Upper lobe of right lung (tissue), 1 donor: ENCODE measurements at regions not wholly inside any gene's neighbourhood (a gene's known extent, or its start where the extent isn't known, plus 50 kb on each side); places are given as distances from the start of the nearest gene placed in this dataset.

Source experiments
- ATAC-seq: fragments of 200-7000 bp; cut with Tn5 transposase; one replicate; pipeline ENCODE4 v1.9.1; 2020; ENCODE audit warnings: mild to moderate bottlenecking, moderate library complexity
- DNase-seq: peaks from one replicate; pipeline ENCODE4 v3.0.0-alpha.2; 2020
- H3K27ac ChIP-seq: fragments of 200-600 bp; one replicate; pipeline ENCODE4 v1.8.0; 2022
- H3K27me3 ChIP-seq: fragments of 200-600 bp; one replicate; pipeline ENCODE4 v1.8.0; 2022; ENCODE audit warnings: mild to moderate bottlenecking
- H3K36me3 ChIP-seq: fragments of 200-600 bp; one replicate; pipeline ENCODE4 v1.8.0; 2022
- H3K4me1 ChIP-seq: fragments of 200-600 bp; one replicate; pipeline ENCODE4 v1.8.0; 2022
- H3K4me3 ChIP-seq: fragments of 200-600 bp; one replicate; pipeline ENCODE4 v1.8.0; 2022; ENCODE audit warnings: mild to moderate bottlenecking
- H3K9me3 ChIP-seq: fragments of 200-600 bp; one replicate; pipeline ENCODE4 v1.8.0; 2022
- intact Hi-C: fragments of 100-400 bp; cut with DNase I; formaldehyde crosslinking; loops from one replicate; pipeline ENCODE4 v1.11.0; 2022
- TF ChIP-seq, protein P1 (sequence below): fragments of 200-600 bp; IDR thresholded peaks from one replicate; pipeline ENCODE4 v1.8.0; 2022; ENCODE audit warnings: antibody characterized with exemption
- donor health status: DM: no; HTN: yes; CAD: no; lungs with severe emphysema.

DNA sequence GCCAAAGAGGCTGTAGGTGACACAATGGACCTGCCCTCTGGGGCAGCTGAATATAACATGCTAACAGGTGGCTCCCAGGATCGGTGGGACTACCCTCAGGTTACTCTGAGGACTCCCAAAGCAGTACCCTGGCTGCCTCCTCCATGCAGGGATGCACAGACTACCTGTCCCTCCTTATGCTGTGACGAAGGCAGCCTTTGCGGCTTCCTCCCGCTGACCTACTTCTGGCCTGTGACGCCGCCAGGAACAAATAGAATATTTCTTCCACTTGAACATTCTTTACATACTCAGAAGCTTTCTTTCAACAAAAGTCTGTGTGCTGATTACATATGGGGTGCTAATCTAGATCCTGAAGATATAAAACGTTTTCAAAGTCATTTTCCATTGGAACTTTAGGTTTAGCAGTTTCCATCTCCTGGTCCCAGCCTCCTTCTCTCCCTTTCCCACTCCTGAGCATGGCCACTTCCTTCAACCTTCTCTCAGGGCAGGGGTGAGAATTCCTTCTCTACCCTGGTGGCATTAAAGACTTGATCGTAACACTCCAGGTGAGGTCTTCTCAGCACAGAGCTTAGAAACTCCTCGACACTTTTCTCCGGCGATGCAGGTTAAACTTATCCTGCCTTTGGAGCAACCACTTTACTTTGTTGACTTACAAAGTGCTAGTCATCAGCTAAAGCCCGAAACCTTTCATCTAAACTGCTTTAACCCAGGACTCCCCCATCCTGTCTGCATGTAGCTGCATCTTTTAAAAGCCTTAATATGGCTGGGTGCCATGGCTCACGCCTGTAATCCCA, 58.9 kb upstream of the STK17B start:
- Histone ChIP-seq H3K36me3 (no peaks in the 10 kb centered on the region), H3K4me3 (no peak overlapping the region), H3K27me3 (no peaks in the 10 kb centered on the region), H3K4me1 (peaks cover 41% of the 10 kb centered on the region), H3K27ac (peak overlapping the region; percentile 82), H3K9me3 (no peaks in the 10 kb centered on the region)
- DNase-seq, result peak; percentile 72
- TF ChIP-seq, protein P1, sequence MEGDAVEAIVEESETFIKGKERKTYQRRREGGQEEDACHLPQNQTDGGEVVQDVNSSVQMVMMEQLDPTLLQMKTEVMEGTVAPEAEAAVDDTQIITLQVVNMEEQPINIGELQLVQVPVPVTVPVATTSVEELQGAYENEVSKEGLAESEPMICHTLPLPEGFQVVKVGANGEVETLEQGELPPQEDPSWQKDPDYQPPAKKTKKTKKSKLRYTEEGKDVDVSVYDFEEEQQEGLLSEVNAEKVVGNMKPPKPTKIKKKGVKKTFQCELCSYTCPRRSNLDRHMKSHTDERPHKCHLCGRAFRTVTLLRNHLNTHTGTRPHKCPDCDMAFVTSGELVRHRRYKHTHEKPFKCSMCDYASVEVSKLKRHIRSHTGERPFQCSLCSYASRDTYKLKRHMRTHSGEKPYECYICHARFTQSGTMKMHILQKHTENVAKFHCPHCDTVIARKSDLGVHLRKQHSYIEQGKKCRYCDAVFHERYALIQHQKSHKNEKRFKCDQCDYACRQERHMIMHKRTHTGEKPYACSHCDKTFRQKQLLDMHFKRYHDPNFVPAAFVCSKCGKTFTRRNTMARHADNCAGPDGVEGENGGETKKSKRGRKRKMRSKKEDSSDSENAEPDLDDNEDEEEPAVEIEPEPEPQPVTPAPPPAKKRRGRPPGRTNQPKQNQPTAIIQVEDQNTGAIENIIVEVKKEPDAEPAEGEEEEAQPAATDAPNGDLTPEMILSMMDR, result no peak
- peak; percentile 76 for ATAC-seq
- intact Hi-C loops, result no loop called here

DNA sequence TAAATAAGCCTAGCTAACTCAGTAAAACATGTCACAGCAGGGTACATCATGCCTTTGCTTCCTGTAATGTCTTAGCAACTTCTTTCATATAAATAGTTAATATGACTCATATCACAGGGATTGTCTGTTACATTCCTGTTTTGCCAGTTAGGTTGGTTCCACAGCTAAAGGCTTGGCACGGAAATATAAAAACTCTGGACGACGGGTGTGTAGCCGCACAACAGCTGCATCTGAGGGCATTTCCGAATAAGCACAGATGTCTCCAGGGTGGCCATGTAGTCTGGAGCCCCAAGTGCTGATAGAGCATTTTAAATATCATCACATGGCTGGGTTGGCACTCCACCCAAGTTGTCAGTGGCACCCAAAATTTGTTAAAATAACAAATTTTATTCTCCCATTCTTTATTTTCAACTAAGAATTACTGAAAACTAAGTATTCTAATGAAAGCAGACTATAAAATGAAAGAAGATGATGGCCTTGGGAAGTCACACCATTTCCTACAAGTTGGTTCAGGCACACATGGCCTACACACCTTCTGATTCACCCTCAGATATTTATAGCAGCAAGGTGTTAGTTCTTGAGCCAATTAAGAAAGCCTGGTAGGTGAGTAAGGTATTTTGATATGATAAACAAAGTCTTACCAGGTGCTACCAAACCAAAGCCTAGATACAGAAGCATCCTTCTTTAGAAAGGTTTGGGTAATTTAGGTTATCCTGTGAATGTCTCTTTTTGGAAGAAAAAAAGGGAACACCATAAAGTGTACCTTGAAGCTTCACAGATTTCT, 61.8 kb upstream of the STK17B start:
- no peaks in the 10 kb centered on the region for H3K9me3 ChIP-seq
- ATAC-seq, result peak; percentile 71
- intact Hi-C loops, result no loop called here
- no peak for DNase-seq
- H3K36me3 ChIP-seq, result no peaks in the 10 kb centered on the region
- TF ChIP-seq, protein P1, result no peak
- H3K4me3 ChIP-seq, result no peak overlapping the region
- peaks cover 41% of the 10 kb centered on the region for H3K4me1 ChIP-seq
- no peaks in the 10 kb centered on the region for H3K27me3 ChIP-seq
- H3K27ac ChIP-seq, result peak overlapping the region; percentile 55

DNA sequence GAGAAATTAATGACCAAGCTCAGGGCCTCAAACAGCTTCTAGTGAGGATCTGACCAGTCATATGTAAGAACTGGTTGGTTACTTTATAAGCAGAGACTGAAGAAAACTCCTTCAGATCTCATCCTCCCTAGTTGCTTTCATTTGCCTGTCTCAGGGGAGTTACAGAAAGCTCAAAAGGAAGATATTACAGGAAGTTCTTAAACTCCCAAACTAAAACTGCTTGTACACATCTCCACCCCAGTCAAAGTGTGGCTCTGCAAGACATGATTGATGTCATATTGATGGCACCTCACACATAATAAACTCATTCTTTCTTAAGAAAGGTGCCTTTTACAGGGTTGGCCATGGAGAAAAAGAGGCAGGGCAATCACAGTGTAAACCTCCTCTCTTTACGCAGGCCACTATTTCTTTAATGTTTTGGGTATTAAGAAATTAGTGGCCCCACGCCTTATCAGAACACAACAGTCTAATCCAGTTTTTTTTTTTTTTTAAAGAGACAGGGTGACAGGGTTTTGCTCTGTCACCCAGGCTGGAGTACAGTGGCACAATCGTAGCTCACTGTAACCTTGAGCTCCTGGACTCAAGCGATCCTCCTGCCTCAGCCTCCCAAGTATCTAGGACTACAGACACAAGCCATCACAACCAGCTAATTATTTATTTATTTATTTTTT, 62.6 kb upstream of the STK17B start:
- Histone ChIP-seq H3K9me3 (no peaks in the 10 kb centered on the region), H3K27me3 (no peaks in the 10 kb centered on the region), H3K27ac (peak overlapping the region; percentile 55), H3K4me3 (no peak overlapping the region), H3K4me1 (peaks cover 38% of the 10 kb centered on the region), H3K36me3 (no peaks in the 10 kb centered on the region)
- no peak for ATAC-seq
- TF ChIP-seq, protein P1, result no peak
- intact Hi-C loops, result no loop called here
- no peak for DNase-seq

DNA sequence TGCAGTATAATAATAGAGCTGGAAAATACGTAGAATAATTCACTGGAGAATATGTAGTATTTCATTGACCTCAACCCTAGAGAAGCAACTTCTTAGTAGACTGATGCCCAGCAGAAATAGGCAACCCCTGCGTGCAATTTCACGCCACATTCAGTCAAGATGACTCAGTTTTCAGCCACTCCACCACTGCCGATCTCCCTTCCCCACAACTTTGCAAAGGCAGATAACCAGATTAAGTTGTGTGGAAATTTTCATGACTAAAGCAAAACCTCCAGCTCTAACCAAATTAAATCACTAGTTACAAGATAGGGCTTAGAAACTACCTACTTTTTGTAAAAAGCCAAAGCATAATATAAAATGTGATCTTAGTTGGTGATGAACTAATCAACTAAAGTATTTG, 63.3 kb upstream of the STK17B start:
- peaks cover 38% of the 10 kb centered on the region for H3K4me1 ChIP-seq
- ATAC-seq, result no peak
- no peak overlapping the region for H3K4me3 ChIP-seq
- no peak for DNase-seq
- H3K36me3 ChIP-seq, result no peaks in the 10 kb centered on the region
- intact Hi-C loops, result no loop called here
- peak overlapping the region; percentile 55 for H3K27ac ChIP-seq
- no peaks in the 10 kb centered on the region for H3K9me3 ChIP-seq
- TF ChIP-seq, protein P1, result no peak
- H3K27me3 ChIP-seq, result no peaks in the 10 kb centered on the region

DNA sequence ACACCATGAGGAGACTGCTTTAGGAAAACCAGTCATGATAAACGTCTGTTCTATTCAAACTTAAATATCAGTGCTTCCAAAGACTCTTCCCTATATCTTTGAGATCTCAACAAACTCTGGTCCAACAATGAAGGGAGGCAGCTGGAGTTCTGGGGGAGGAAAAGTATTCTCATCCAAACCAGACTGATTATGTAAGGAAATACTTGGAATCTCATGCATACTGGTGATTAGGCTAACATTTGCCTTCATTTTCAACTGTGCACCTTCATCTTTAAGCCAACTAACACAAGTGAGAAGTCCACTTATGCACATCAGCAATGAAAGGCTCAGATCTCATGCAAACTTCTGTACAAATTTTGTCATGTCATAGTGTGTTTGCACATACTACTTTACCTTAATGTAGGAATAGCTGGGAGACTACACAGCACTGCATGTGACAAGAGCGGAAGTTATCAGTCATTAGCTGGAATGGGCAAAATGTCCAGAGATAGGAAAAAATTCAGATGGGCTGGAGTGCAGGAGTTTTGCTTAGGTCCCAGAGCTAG, 67.5 kb upstream of the STK17B start:
- Histone ChIP-seq H3K27me3 (no peaks in the 10 kb centered on the region), H3K27ac (peak overlapping the region; percentile 88), H3K4me3 (no peak overlapping the region), H3K9me3 (no peaks in the 10 kb centered on the region), H3K4me1 (peaks cover 38% of the 10 kb centered on the region), H3K36me3 (no peaks in the 10 kb centered on the region)
- TF ChIP-seq, protein P1, result no peak
- DNase-seq (no peak), ATAC-seq (no peak)
- intact Hi-C loops, result no loop called here
